NCI-H2227 treated with DMSO at 0.1 percent for 48 hours (cell line): ENCODE measurements at regions not wholly inside any gene's neighbourhood (a gene's known extent, or its start where the extent isn't known, plus 50 kb on each side); places are given as distances from the start of the nearest gene placed in this dataset.

Experiments used
- DNase-seq: peaks from one replicate; lab custom pipeline; 2025; lab: John Stamatoyannopoulos, UW

- no peak for DNase-seq
Measured at GRCh38 chr1:193613041-193613440, 426.6 kb upstream of the B3GALT2 start.

- no peak for DNase-seq
Measured at GRCh38 chr1:193609592-193609991, 423.2 kb upstream of the B3GALT2 start.

- no peak for DNase-seq
Measured at GRCh38 chr1:193607787-193608186, 421.4 kb upstream of the B3GALT2 start.

GRCh38 chr1:193606035-193606434, 419.6 kb upstream of the B3GALT2 start:
- DNase-seq: no peak

GRCh38 chr1:193602705-193603104, 416.3 kb upstream of the B3GALT2 start:
- no peak for DNase-seq

GRCh38 chr1:193593147-193593885, 406.9 kb upstream of the B3GALT2 start:
- DNase-seq: no peak

GRCh38 chr1:193592317-193592716, 405.9 kb upstream of the B3GALT2 start:
- DNase-seq: no peak

GRCh38 chr1:193590102-193590501, 403.7 kb upstream of the B3GALT2 start:
- no peak for DNase-seq

GRCh38 chr1:193589597-193590040, 403.2 kb upstream of the B3GALT2 start:
- DNase-seq: no peak

GRCh38 chr1:193588311-193589082, 402.1 kb upstream of the B3GALT2 start:
- no peak for DNase-seq

GRCh38 chr1:193584731-193585239, 398.4 kb upstream of the B3GALT2 start:
- no peak for DNase-seq

GRCh38 chr1:193581341-193581740, 394.9 kb upstream of the B3GALT2 start:
- DNase-seq: no peak

GRCh38 chr1:193580419-193580818, 394.0 kb upstream of the B3GALT2 start:
- DNase-seq: no peak

- no peak for DNase-seq
Measured at GRCh38 chr1:193579323-193579722, 392.9 kb upstream of the B3GALT2 start.

- DNase-seq: no peak
Measured at GRCh38 chr1:193574913-193575312, 388.5 kb upstream of the B3GALT2 start.

- DNase-seq: no peak
Measured at GRCh38 chr1:193569983-193570269, 383.5 kb upstream of the B3GALT2 start.

- DNase-seq: no peak
Measured at GRCh38 chr1:193569096-193569982, 382.9 kb upstream of the B3GALT2 start.

- no peak for DNase-seq
Measured at GRCh38 chr1:193568512-193568911, 382.1 kb upstream of the B3GALT2 start.

GRCh38 chr1:193567937-193568336, 381.5 kb upstream of the B3GALT2 start:
- no peak for DNase-seq

- DNase-seq: no peak
Measured at GRCh38 chr1:193566735-193567134, 380.3 kb upstream of the B3GALT2 start.

- no peak for DNase-seq
Measured at GRCh38 chr1:193565971-193566577, 379.7 kb upstream of the B3GALT2 start.

- DNase-seq: no peak
Measured at GRCh38 chr1:193562121-193562520, 375.7 kb upstream of the B3GALT2 start.
